HG02981 (cell line): ENCODE measurements at regions not wholly inside any gene's neighbourhood (a gene's known extent, or its start where the extent isn't known, plus 50 kb on each side); places are given as distances from the start of the nearest gene placed in this dataset.
"Not testable (repeated sequence)": the region's sequence is repeated elsewhere in the genome, so short reads cannot be mapped to it uniquely, and the experiment has no call there.

Source experiments
- ATAC-seq: cut with Tn5 transposase; IDR thresholded peaks from one replicate; pipeline ENCODE4 v1.9.1; 2021; ENCODE audit warnings: mild to moderate bottlenecking, moderate library complexity; ENCODE audit not compliant: unreplicated experiment

GRCh38 chr17:27049104-27049784 is 244.7 kb upstream of the WSB1 start:
- ATAC-seq: no peak

- no peak for ATAC-seq
These were observed 228.3 kb upstream of the WSB1 start for GRCh38 chr17:27065588-27065987.

GRCh38 chr17:27066315-27066714 is 227.6 kb upstream of the WSB1 start:
- no peak for ATAC-seq

- ATAC-seq: no peak
These were observed 223.9 kb upstream of the WSB1 start for GRCh38 chr17:27069842-27070508.

- ATAC-seq: no peak
These were observed 223.1 kb upstream of the WSB1 start for GRCh38 chr17:27070836-27071235.

- no peak for ATAC-seq
These were observed 221.0 kb upstream of the WSB1 start for GRCh38 chr17:27072885-27073284.

GRCh38 chr17:27076814-27077213 is 217.1 kb upstream of the WSB1 start:
- ATAC-seq: no peak

GRCh38 chr17:27078296-27078695 is 215.6 kb upstream of the WSB1 start:
- no peak for ATAC-seq

- ATAC-seq: no peak
These were observed 214.3 kb upstream of the WSB1 start for GRCh38 chr17:27079660-27080059.

- ATAC-seq: no peak
These were observed 212.8 kb upstream of the WSB1 start for GRCh38 chr17:27081002-27081638.

- ATAC-seq: no peak
These were observed 211.7 kb upstream of the WSB1 start for GRCh38 chr17:27082023-27082774.

GRCh38 chr17:27082775-27083154 is 211.1 kb upstream of the WSB1 start:
- ATAC-seq: no peak

GRCh38 chr17:27083408-27084185 is 210.3 kb upstream of the WSB1 start:
- ATAC-seq: no peak

GRCh38 chr17:27085517-27085916 is 208.4 kb upstream of the WSB1 start:
- ATAC-seq: no peak

- ATAC-seq: no peak
These were observed 207.4 kb upstream of the WSB1 start for GRCh38 chr17:27086526-27086925.

GRCh38 chr17:27087935-27088766 is 205.8 kb upstream of the WSB1 start:
- ATAC-seq: no peak

- no peak for ATAC-seq
These were observed 205.2 kb upstream of the WSB1 start for GRCh38 chr17:27088767-27089078.

GRCh38 chr17:27089079-27089928 is 204.6 kb upstream of the WSB1 start:
- ATAC-seq: not testable (repeated sequence)

GRCh38 chr17:27089929-27090247 is 204.0 kb upstream of the WSB1 start:
- no peak for ATAC-seq
